ENCODE measurements at regions not wholly inside any gene's neighbourhood (a gene's known extent, or its start where the extent isn't known, plus 50 kb on each side); places are given as distances from the start of the nearest gene placed in this dataset.

DNA sequence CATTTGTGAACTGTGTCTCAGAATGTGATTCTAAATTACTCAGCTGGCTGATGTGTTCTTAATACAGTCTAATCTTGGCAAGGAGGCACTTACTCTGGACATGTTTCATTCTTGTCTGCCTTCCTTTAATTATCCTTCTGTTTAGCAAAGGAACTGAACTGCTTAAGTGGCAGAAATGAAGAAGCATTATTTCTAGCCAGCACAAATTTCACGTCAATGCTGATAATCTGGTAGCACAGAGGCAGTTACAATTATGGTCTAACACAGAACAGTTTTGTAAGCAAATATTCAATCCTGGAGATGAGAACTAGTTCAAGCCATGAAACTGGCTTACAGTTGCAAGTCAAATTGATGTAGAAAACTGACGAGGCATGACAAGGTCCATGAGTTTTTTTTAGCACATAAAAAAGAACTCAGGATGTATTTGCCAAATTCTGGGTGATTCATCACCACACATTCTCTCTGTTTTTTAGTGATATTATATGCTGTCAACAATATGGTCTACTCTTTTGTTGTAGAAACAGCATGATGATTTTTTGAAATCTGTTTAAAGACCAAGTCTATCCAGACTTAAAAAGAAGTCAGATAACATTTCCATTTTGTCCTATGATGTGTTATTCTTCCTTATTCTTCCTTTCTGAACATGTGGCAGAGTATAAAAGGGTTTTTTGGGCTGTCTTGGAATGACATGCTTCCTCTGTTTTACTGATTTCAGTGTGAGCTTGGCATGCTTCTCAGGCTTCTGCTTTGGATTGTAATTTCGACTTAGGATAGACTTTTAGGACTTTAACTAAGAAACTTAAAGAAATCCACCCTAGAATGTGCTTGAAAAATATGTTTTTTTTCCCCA, 154.8 kb downstream of the DNAJB9 start:
- TF ChIP-seq GABPA (IDR thresholded peaks at IDR 0.05; ENCODE audit: low read depth) (no peak), POLR2AphosphoS5 (IDR thresholded peaks at IDR 0.05; ENCODE audit: low read depth) (no peak)
- Histone ChIP-seq H3K27ac (replicated peaks) (no peak overlapping the region), H3K4me3 (replicated peaks; ENCODE audit: insufficient read depth, low read length) (no peak overlapping the region), H3K27me3 (ENCODE audit: insufficient read depth, poor library complexity, severe bottlenecking) (no peaks in the 10 kb centered on the region)
- no peak for DNase-seq (ENCODE audit: low read depth in 1 of 2, low spot score in 1 of 2)

GRCh38 chr7:108735814-108736213, 166.1 kb downstream of the DNAJB9 start:
- Histone ChIP-seq H3K27me3 (ENCODE audit: insufficient read depth, poor library complexity, severe bottlenecking) (peaks cover 2% of the 10 kb centered on the region), H3K4me3 (replicated peaks; ENCODE audit: insufficient read depth, low read length) (no peak overlapping the region), H3K27ac (replicated peaks) (no peak overlapping the region)
- TF ChIP-seq SPI1 (IDR thresholded peaks at IDR 0.05; ENCODE audit: borderline replicate concordance, low read depth), result no peak
- no peak for TF ChIP-seq GABPA (IDR thresholded peaks at IDR 0.05; ENCODE audit: low read depth)
- no peak for TF ChIP-seq POLR2AphosphoS5 (IDR thresholded peaks at IDR 0.05; ENCODE audit: low read depth)
- DNase-seq (ENCODE audit: low read depth in 1 of 2, low spot score in 1 of 2), result no peak

GRCh38 chr7:108736221-108736891, 166.7 kb downstream of the DNAJB9 start:
- H3K27ac ChIP-seq (replicated peaks), result no peak overlapping the region
- peaks cover 2% of the 10 kb centered on the region for H3K27me3 ChIP-seq (ENCODE audit: insufficient read depth, poor library complexity, severe bottlenecking)
- no peak overlapping the region for H3K4me3 ChIP-seq (replicated peaks; ENCODE audit: insufficient read depth, low read length)
- TF ChIP-seq SPI1 (IDR thresholded peaks at IDR 0.05; ENCODE audit: borderline replicate concordance, low read depth) (no peak), GABPA (IDR thresholded peaks at IDR 0.05; ENCODE audit: low read depth) (no peak), POLR2AphosphoS5 (IDR thresholded peaks at IDR 0.05; ENCODE audit: low read depth) (no peak), CTCF (IDR thresholded peaks at IDR 0.05; ENCODE audit: insufficient read depth, low read length) (no peak)
- TF ChIP-seq, protein P1, sequence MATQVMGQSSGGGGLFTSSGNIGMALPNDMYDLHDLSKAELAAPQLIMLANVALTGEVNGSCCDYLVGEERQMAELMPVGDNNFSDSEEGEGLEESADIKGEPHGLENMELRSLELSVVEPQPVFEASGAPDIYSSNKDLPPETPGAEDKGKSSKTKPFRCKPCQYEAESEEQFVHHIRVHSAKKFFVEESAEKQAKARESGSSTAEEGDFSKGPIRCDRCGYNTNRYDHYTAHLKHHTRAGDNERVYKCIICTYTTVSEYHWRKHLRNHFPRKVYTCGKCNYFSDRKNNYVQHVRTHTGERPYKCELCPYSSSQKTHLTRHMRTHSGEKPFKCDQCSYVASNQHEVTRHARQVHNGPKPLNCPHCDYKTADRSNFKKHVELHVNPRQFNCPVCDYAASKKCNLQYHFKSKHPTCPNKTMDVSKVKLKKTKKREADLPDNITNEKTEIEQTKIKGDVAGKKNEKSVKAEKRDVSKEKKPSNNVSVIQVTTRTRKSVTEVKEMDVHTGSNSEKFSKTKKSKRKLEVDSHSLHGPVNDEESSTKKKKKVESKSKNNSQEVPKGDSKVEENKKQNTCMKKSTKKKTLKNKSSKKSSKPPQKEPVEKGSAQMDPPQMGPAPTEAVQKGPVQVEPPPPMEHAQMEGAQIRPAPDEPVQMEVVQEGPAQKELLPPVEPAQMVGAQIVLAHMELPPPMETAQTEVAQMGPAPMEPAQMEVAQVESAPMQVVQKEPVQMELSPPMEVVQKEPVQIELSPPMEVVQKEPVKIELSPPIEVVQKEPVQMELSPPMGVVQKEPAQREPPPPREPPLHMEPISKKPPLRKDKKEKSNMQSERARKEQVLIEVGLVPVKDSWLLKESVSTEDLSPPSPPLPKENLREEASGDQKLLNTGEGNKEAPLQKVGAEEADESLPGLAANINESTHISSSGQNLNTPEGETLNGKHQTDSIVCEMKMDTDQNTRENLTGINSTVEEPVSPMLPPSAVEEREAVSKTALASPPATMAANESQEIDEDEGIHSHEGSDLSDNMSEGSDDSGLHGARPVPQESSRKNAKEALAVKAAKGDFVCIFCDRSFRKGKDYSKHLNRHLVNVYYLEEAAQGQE (IDR thresholded peaks at IDR 0.05; ENCODE audit: insufficient replicate concordance, low read depth), result no peak
- no peak for DNase-seq (ENCODE audit: low read depth in 1 of 2, low spot score in 1 of 2)

GRCh38 chr7:108770981-108771745, 201.5 kb downstream of the DNAJB9 start:
- Histone ChIP-seq H3K27me3 (ENCODE audit: insufficient read depth, poor library complexity, severe bottlenecking) (no peaks in the 10 kb centered on the region), H3K4me3 (replicated peaks; ENCODE audit: insufficient read depth, low read length) (no peak overlapping the region), H3K27ac (replicated peaks) (no peak overlapping the region)
- DNase-seq (ENCODE audit: low read depth in 1 of 2, low spot score in 1 of 2), result no peak
- TF ChIP-seq GABPA (IDR thresholded peaks at IDR 0.05; ENCODE audit: low read depth) (no peak), CTCF (IDR thresholded peaks at IDR 0.05; ENCODE audit: insufficient read depth, low read length) (no peak), POLR2AphosphoS5 (IDR thresholded peaks at IDR 0.05; ENCODE audit: low read depth) (no peak), SPI1 (IDR thresholded peaks at IDR 0.05; ENCODE audit: borderline replicate concordance, low read depth) (no peak)
- TF ChIP-seq, protein P1 (IDR thresholded peaks at IDR 0.05; ENCODE audit: insufficient replicate concordance, low read depth), result no peak

Data from HL-60 (cell line).